COR-L47 (cell line): ENCODE measurements at regions not wholly inside any gene's neighbourhood (a gene's known extent, or its start where the extent isn't known, plus 50 kb on each side); places are given as distances from the start of the nearest gene placed in this dataset.
"Not testable (repeated sequence)": the region's sequence is repeated elsewhere in the genome, so short reads cannot be mapped to it uniquely, and the experiment has no call there.

Experiments used
- DNase-seq: peaks from one replicate; lab custom pipeline; 2025; lab: John Stamatoyannopoulos, UW

GRCh38 chr1:227508431-227508830, 54.9 kb upstream of the ZNF678 start:
- no peak for DNase-seq

- not testable (repeated sequence) for DNase-seq
These were observed 56.6 kb upstream of the ZNF678 start for GRCh38 chr1:227506490-227507393.

- DNase-seq: not testable (repeated sequence)
These were observed 67.3 kb upstream of the ZNF678 start for GRCh38 chr1:227496045-227496444.

- DNase-seq: not testable (repeated sequence)
These were observed 69.3 kb upstream of the ZNF678 start for GRCh38 chr1:227493863-227494551.

- no peak for DNase-seq
These were observed 72.9 kb upstream of the ZNF678 start for GRCh38 chr1:227490478-227490877.

GRCh38 chr1:227490001-227490400, 73.4 kb upstream of the ZNF678 start:
- no peak for DNase-seq

- DNase-seq: no peak
These were observed 73.8 kb upstream of the ZNF678 start for GRCh38 chr1:227489572-227489971.

GRCh38 chr1:227487606-227488005, 75.8 kb upstream of the ZNF678 start:
- DNase-seq: no peak

GRCh38 chr1:227486559-227486958, 76.8 kb upstream of the ZNF678 start:
- DNase-seq: no peak

- no peak for DNase-seq
These were observed 81.4 kb upstream of the ZNF678 start for GRCh38 chr1:227482023-227482299.

GRCh38 chr1:227474072-227474471, 89.3 kb upstream of the ZNF678 start:
- DNase-seq: not testable (repeated sequence)

- DNase-seq: no peak
These were observed 90.6 kb upstream of the ZNF678 start for GRCh38 chr1:227472772-227473171.

- no peak for DNase-seq
These were observed 92.7 kb upstream of the ZNF678 start for GRCh38 chr1:227470688-227471087.

- DNase-seq: no peak
These were observed 93.6 kb upstream of the ZNF678 start for GRCh38 chr1:227469708-227470107.

GRCh38 chr1:227466039-227466645, 97.2 kb upstream of the ZNF678 start:
- no peak for DNase-seq

- DNase-seq: no peak
These were observed 98.1 kb upstream of the ZNF678 start for GRCh38 chr1:227465256-227465655.

GRCh38 chr1:227459977-227460376, 103.4 kb upstream of the ZNF678 start:
- DNase-seq: no peak

- no peak for DNase-seq
These were observed 104.0 kb upstream of the ZNF678 start for GRCh38 chr1:227459326-227459841.

GRCh38 chr1:227454686-227455085, 108.7 kb upstream of the ZNF678 start:
- DNase-seq: no peak

- no peak for DNase-seq
These were observed 109.6 kb upstream of the ZNF678 start for GRCh38 chr1:227453631-227454355.

- DNase-seq: no peak
These were observed 111.4 kb upstream of the ZNF678 start for GRCh38 chr1:227451954-227452353.

GRCh38 chr1:227451057-227451456, 112.3 kb upstream of the ZNF678 start:
- no peak for DNase-seq
